WTC11 (cell line): ENCODE measurements at regions not wholly inside any gene's neighbourhood (a gene's known extent, or its start where the extent isn't known, plus 50 kb on each side); places are given as distances from the start of the nearest gene placed in this dataset.

Source experiments
- ATAC-seq: fragments of 200-7000 bp; cut with Tn5 transposase; 2 replicates; pipeline ENCODE4 v1.10.0; 2021; ENCODE audit warnings: mild to moderate bottlenecking, moderate library complexity
- CTCF ChIA-PET: fragments of 300-600 bp; sonication (Branson Sonifier 250); formaldehyde crosslinking; loops from one replicate; lab custom pipeline; 2021; ENCODE audit warnings: antibody characterized with exemption; lab: Charles Lee
- POLR2A ChIA-PET: fragments of 350-600 bp; sonication (Branson Sonifier 250); formaldehyde crosslinking; loops from one replicate; lab custom pipeline; 2021; ENCODE audit warnings: antibody characterized with exemption; lab: Charles Lee
- DNase-seq: peaks from one replicate; pipeline ENCODE4 v3.0.0; 2021; ENCODE audit warnings: low spot score
- H3K27ac Mint-ChIP-seq: 2 replicates; pipeline ENCODE4 v1.8.0; 2021; ENCODE audit warnings: mixed read lengths
- H3K27me3 Mint-ChIP-seq: 2 replicates; pipeline ENCODE4 v1.8.0; 2021; ENCODE audit warnings: low read depth, mild to moderate bottlenecking, moderate library complexity, mixed read lengths
- H3K36me3 Mint-ChIP-seq: 2 replicates; pipeline ENCODE4 v1.8.0; 2021; ENCODE audit warnings: mixed read lengths
- H3K4me1 Mint-ChIP-seq: 2 replicates; pipeline ENCODE4 v1.8.0; 2022; ENCODE audit warnings: mixed read lengths
- H3K4me3 Mint-ChIP-seq: 2 replicates; pipeline ENCODE4 v1.8.0; 2021; ENCODE audit warnings: mild to moderate bottlenecking, moderate library complexity, mixed read lengths
- H3K9me3 Mint-ChIP-seq: 2 replicates; pipeline ENCODE4 v1.8.0; 2021; ENCODE audit warnings: mixed read lengths
- FOXJ3 ChIP-seq: sonication (generic); formaldehyde crosslinking; IDR thresholded peaks from 2 replicates; pipeline ENCODE4 v1.9.0; 2021; ENCODE audit warnings: missing genetic modification reagents, mild to moderate bottlenecking, borderline replicate concordance
- IRF2 ChIP-seq: sonication (generic); formaldehyde crosslinking; IDR thresholded peaks from 2 replicates; pipeline ENCODE4 v1.8.0; 2022; ENCODE audit warnings: low read depth, missing genetic modification reagents, borderline replicate concordance
- JUN ChIP-seq: sonication (generic); formaldehyde crosslinking; IDR thresholded peaks from 2 replicates; pipeline ENCODE4 v1.8.0; 2023; ENCODE audit warnings: mild to moderate bottlenecking, missing genetic modification reagents
- NFYB ChIP-seq: sonication (generic); formaldehyde crosslinking; conservative IDR thresholded peaks from 2 replicates; pipeline ENCODE4 v1.8.0; 2022; ENCODE audit warnings: low read depth, missing genetic modification reagents
- NR1H2 ChIP-seq: sonication (generic); formaldehyde crosslinking; IDR thresholded peaks from 2 replicates; pipeline ENCODE4 v1.9.0; 2021; ENCODE audit warnings: mild to moderate bottlenecking, moderate library complexity, missing genetic modification reagents
- PRRX2 ChIP-seq: fragments of 250-450 bp; sonication (Bioruptor Pico); IDR thresholded peaks from 2 replicates; pipeline ENCODE4 v1.8.0; 2021; ENCODE audit warnings: mild to moderate bottlenecking
- SMAD3 ChIP-seq: sonication (generic); formaldehyde crosslinking; IDR thresholded peaks from 2 replicates; pipeline ENCODE4 v1.8.0; 2022; ENCODE audit warnings: missing genetic modification reagents, mild to moderate bottlenecking, borderline replicate concordance
- TEAD4 ChIP-seq: sonication (generic); formaldehyde crosslinking; IDR thresholded peaks from 2 replicates; pipeline ENCODE4 v1.8.0; 2022; ENCODE audit warnings: mild to moderate bottlenecking, missing genetic modification reagents
- ZNF138 ChIP-seq: sonication (generic); formaldehyde crosslinking; conservative IDR thresholded peaks from 2 replicates; pipeline ENCODE4 v1.8.1; 2022; ENCODE audit warnings: mild to moderate bottlenecking, moderate library complexity, missing genetic modification reagents
- ZNF317 ChIP-seq: sonication (generic); formaldehyde crosslinking; IDR thresholded peaks from 2 replicates; pipeline ENCODE4 v1.8.1; 2023; ENCODE audit warnings: low read depth, mild to moderate bottlenecking, moderate library complexity, missing genetic modification reagents, borderline replicate concordance
- ZNF396 ChIP-seq: fragments of 250-450 bp; sonication (Bioruptor Pico); IDR thresholded peaks from 2 replicates; pipeline ENCODE4 v1.8.0; 2021; ENCODE audit warnings: mild to moderate bottlenecking, moderate library complexity, borderline replicate concordance
- TF ChIP-seq, protein P1 (sequence below): sonication (generic); formaldehyde crosslinking; conservative IDR thresholded peaks from 2 replicates; pipeline ENCODE4 v1.8.1; 2022; ENCODE audit warnings: mild to moderate bottlenecking, missing genetic modification reagents
- TF ChIP-seq, protein P2 (sequence below): sonication (generic); formaldehyde crosslinking; IDR thresholded peaks from 2 replicates; pipeline ENCODE4 v1.8.0; 2022; ENCODE audit warnings: mild to moderate bottlenecking, missing genetic modification reagents
- TF ChIP-seq, protein P3 (sequence below): sonication (generic); formaldehyde crosslinking; IDR thresholded peaks from 2 replicates; pipeline ENCODE4 v1.8.0; 2023; ENCODE audit warnings: mild to moderate bottlenecking, missing genetic modification reagents
- TF ChIP-seq, protein P4 (sequence below): sonication (generic); formaldehyde crosslinking; IDR thresholded peaks from 2 replicates; pipeline ENCODE4 v1.8.1; 2022; ENCODE audit warnings: mild to moderate bottlenecking, moderate library complexity, missing genetic modification reagents
- TF ChIP-seq, protein P5 (sequence below): sonication (generic); formaldehyde crosslinking; IDR thresholded peaks from 2 replicates; pipeline ENCODE4 v1.8.0; 2022; ENCODE audit warnings: mild to moderate bottlenecking, missing genetic modification reagents
- TF ChIP-seq, protein P6 (sequence below): sonication (generic); formaldehyde crosslinking; IDR thresholded peaks from 2 replicates; pipeline ENCODE4 v1.8.1; 2023; ENCODE audit warnings: mild to moderate bottlenecking, missing genetic modification reagents, moderate library complexity
- TF ChIP-seq, protein P7 (sequence below): sonication (generic); formaldehyde crosslinking; IDR thresholded peaks from 2 replicates; pipeline ENCODE4 v1.8.1; 2023; ENCODE audit warnings: mild to moderate bottlenecking, moderate library complexity, missing genetic modification reagents

DNA sequence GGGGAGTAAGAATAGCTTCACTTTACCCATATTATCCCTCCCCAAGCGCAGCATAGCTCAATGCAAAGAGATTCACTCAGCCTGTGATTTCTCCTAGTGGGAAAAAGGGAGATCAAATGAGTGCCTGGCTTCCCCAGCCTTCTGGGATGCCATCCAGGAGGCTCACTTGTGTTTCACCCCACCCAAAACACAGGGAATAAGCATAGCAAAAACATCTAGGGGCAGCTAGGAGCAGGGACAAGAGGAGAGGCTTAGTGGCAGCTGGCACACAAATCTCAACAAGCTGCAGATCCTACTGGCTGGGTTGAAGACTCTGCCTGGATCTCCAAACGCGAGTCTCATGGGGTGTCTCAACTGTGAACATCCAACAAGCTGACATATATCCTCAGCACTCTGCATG lies 715.8 kb downstream of the RNF144B start:
- H3K36me3 Mint-ChIP-seq: peaks cover 24% of the 10 kb centered on the region
- no peak overlapping the region for H3K27ac Mint-ChIP-seq
- H3K9me3 Mint-ChIP-seq: peaks cover 37% of the 10 kb centered on the region

DNA sequence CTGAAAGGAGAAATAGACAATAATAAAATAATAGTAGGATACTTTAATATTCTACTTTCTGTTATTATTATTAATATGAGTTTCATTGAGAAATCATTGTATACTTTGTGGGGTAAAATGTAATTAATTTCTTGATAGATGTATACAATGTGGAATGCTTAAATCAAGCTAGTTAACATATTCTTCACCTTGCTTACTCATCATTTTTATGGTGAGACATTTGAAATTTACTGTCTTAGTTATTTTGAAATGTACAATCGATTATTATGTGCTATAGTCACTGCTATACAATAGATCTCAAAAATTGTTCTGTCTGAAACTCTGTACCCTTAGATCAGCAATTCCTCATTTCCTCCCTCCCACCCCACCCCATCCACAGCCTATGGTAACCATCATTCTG lies 720.3 kb downstream of the RNF144B start:
- no peak for TF ChIP-seq IRF2 (CRISPR knock-in tag)
- TF ChIP-seq ZNF138 (CRISPR knock-in tag): no peak
- TF ChIP-seq JUN (CRISPR knock-in tag): no peak
- TF ChIP-seq ZNF317 (CRISPR knock-in tag): no peak
- no peak for TF ChIP-seq TEAD4 (CRISPR knock-in tag)
- TF ChIP-seq NFYB: no peak
- TF ChIP-seq, protein P1, sequence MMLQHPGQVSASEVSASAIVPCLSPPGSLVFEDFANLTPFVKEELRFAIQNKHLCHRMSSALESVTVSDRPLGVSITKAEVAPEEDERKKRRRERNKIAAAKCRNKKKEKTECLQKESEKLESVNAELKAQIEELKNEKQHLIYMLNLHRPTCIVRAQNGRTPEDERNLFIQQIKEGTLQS: no peak
- TF ChIP-seq, protein P2, sequence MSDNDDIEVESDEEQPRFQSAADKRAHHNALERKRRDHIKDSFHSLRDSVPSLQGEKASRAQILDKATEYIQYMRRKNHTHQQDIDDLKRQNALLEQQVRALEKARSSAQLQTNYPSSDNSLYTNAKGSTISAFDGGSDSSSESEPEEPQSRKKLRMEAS: no peak
- TF ChIP-seq NR1H2 (CRISPR knock-in tag): no peak
- TF ChIP-seq, protein P3, sequence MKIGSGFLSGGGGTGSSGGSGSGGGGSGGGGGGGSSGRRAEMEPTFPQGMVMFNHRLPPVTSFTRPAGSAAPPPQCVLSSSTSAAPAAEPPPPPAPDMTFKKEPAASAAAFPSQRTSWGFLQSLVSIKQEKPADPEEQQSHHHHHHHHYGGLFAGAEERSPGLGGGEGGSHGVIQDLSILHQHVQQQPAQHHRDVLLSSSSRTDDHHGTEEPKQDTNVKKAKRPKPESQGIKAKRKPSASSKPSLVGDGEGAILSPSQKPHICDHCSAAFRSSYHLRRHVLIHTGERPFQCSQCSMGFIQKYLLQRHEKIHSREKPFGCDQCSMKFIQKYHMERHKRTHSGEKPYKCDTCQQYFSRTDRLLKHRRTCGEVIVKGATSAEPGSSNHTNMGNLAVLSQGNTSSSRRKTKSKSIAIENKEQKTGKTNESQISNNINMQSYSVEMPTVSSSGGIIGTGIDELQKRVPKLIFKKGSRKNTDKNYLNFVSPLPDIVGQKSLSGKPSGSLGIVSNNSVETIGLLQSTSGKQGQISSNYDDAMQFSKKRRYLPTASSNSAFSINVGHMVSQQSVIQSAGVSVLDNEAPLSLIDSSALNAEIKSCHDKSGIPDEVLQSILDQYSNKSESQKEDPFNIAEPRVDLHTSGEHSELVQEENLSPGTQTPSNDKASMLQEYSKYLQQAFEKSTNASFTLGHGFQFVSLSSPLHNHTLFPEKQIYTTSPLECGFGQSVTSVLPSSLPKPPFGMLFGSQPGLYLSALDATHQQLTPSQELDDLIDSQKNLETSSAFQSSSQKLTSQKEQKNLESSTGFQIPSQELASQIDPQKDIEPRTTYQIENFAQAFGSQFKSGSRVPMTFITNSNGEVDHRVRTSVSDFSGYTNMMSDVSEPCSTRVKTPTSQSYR (CRISPR knock-in tag): no peak
- TF ChIP-seq, protein P4, sequence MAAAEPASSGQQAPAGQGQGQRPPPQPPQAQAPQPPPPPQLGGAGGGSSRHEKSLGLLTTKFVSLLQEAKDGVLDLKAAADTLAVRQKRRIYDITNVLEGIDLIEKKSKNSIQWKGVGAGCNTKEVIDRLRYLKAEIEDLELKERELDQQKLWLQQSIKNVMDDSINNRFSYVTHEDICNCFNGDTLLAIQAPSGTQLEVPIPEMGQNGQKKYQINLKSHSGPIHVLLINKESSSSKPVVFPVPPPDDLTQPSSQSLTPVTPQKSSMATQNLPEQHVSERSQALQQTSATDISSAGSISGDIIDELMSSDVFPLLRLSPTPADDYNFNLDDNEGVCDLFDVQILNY: no peak
- no peak for TF ChIP-seq FOXJ3
- TF ChIP-seq, protein P5, sequence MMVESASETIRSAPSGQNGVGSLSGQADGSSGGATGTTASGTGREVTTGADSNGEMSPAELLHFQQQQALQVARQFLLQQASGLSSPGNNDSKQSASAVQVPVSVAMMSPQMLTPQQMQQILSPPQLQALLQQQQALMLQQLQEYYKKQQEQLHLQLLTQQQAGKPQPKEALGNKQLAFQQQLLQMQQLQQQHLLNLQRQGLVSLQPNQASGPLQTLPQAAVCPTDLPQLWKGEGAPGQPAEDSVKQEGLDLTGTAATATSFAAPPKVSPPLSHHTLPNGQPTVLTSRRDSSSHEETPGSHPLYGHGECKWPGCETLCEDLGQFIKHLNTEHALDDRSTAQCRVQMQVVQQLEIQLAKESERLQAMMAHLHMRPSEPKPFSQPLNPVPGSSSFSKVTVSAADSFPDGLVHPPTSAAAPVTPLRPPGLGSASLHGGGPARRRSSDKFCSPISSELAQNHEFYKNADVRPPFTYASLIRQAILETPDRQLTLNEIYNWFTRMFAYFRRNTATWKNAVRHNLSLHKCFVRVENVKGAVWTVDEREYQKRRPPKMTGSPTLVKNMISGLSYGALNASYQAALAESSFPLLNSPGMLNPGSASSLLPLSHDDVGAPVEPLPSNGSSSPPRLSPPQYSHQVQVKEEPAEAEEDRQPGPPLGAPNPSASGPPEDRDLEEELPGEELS (CRISPR knock-in tag): no peak
- TF ChIP-seq SMAD3: no peak
- TF ChIP-seq, protein P6, sequence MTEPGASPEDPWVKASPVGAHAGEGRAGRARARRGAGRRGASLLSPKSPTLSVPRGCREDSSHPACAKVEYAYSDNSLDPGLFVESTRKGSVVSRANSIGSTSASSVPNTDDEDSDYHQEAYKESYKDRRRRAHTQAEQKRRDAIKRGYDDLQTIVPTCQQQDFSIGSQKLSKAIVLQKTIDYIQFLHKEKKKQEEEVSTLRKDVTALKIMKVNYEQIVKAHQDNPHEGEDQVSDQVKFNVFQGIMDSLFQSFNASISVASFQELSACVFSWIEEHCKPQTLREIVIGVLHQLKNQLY (CRISPR knock-in tag): no peak
- TF ChIP-seq PRRX2: no peak
- TF ChIP-seq ZNF396 (CRISPR knock-in tag): no peak
- TF ChIP-seq, protein P7, sequence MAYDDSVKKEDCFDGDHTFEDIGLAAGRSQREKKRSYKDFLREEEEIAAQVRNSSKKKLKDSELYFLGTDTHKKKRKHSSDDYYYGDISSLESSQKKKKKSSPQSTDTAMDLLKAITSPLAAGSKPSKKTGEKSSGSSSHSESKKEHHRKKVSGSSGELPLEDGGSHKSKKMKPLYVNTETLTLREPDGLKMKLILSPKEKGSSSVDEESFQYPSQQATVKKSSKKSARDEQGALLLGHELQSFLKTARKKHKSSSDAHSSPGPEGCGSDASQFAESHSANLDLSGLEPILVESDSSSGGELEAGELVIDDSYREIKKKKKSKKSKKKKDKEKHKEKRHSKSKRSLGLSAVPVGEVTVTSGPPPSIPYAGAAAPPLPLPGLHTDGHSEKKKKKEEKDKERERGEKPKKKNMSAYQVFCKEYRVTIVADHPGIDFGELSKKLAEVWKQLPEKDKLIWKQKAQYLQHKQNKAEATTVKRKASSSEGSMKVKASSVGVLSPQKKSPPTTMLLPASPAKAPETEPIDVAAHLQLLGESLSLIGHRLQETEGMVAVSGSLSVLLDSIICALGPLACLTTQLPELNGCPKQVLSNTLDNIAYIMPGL (CRISPR knock-in tag): no peak
- Mint-ChIP-seq H3K9me3 (peaks cover 38% of the 10 kb centered on the region), H3K27me3 (peaks cover 6% of the 10 kb centered on the region), H3K4me3 (no peak overlapping the region), H3K36me3 (peaks cover 15% of the 10 kb centered on the region), H3K27ac (no peak overlapping the region), H3K4me1 (no peaks in the 10 kb centered on the region)
- POLR2A ChIA-PET: no interaction called here
- CTCF ChIA-PET: no interaction called here
- ATAC-seq: no peak
- no peak for DNase-seq

More for the DNA sequence above, 715.8 kb downstream of the RNF144B start:
- POLR2A ChIA-PET: no interaction called here
- TF ChIP-seq ZNF317 (CRISPR knock-in tag): no peak
- TF ChIP-seq, all 79 proteins: peak for 0
- DNase-seq: no peak
- no peak overlapping the region for H3K4me3 Mint-ChIP-seq
- ATAC-seq: no peak
- H3K4me1 Mint-ChIP-seq: no peaks in the 10 kb centered on the region
- CTCF ChIA-PET: interaction anchor here (2.2 kb wide), 1 partner anchor 78 kb away, joined by 13 read pairs; no protein-coding TSS in a partner anchor
- H3K27me3 Mint-ChIP-seq: peaks cover 3% of the 10 kb centered on the region; the same call in 1 of the 2 replicates
